ENCODE measurements at regions not wholly inside any gene's neighbourhood (a gene's known extent, or its start where the extent isn't known, plus 50 kb on each side); places are given as distances from the start of the nearest gene placed in this dataset.
"Not testable (repeated sequence)": the region's sequence is repeated elsewhere in the genome, so short reads cannot be mapped to it uniquely, and the experiment has no call there.

DNA sequence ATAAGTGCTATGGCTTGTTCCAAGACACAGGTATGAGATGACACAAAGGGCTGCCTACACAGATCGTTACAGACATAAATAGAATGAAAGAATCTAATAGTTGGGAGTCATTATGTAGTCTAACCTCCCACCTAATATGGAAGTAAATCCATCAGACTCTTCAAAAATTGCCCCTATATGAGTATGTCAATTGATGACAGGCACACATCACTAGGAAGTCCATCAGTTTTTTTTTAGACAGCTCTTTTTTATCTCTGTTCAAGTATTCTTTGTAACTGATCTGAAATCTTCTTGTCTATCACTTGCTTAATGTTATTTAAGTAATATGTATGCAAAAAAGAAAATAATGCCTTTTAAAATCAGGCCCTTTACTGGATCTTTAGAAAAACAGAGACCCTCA lies 191.6 kb downstream of the UBE2NL start:
- Histone ChIP-seq H2AFZ (ENCODE audit: low read depth, low read length) (no peak overlapping the region), H3K36me3 (ENCODE audit: insufficient read depth, low read length) (no peaks in the 10 kb centered on the region), H3K4me2 (ENCODE audit: low read length) (no peak overlapping the region), H3K9me3 (ENCODE audit: low read length) (no peaks in the 10 kb centered on the region), H3K9ac (ENCODE audit: low read length) (peak overlapping the region; percentile 48), H3K79me2 (replicated peaks; ENCODE audit: insufficient read depth, low read length) (no peaks in the 10 kb centered on the region), H3K4me3 (ENCODE audit: low read length) (peak overlapping the region; percentile 28), H3K27me3 (ENCODE audit: insufficient read depth, low read depth, low read length) (no peaks in the 10 kb centered on the region), H4K20me1 (ENCODE audit: insufficient read depth) (no peaks in the 10 kb centered on the region), H3F3A (ENCODE audit: insufficient read depth, low read length, poor library complexity, severe bottlenecking) (no peaks in the 10 kb centered on the region), H3K9me2 (ENCODE audit: insufficient read depth, low read length) (no peaks in the 10 kb centered on the region), H3K27ac (ENCODE audit: low read length) (peak overlapping the region; percentile 90)
- TF ChIP-seq, protein P1, sequence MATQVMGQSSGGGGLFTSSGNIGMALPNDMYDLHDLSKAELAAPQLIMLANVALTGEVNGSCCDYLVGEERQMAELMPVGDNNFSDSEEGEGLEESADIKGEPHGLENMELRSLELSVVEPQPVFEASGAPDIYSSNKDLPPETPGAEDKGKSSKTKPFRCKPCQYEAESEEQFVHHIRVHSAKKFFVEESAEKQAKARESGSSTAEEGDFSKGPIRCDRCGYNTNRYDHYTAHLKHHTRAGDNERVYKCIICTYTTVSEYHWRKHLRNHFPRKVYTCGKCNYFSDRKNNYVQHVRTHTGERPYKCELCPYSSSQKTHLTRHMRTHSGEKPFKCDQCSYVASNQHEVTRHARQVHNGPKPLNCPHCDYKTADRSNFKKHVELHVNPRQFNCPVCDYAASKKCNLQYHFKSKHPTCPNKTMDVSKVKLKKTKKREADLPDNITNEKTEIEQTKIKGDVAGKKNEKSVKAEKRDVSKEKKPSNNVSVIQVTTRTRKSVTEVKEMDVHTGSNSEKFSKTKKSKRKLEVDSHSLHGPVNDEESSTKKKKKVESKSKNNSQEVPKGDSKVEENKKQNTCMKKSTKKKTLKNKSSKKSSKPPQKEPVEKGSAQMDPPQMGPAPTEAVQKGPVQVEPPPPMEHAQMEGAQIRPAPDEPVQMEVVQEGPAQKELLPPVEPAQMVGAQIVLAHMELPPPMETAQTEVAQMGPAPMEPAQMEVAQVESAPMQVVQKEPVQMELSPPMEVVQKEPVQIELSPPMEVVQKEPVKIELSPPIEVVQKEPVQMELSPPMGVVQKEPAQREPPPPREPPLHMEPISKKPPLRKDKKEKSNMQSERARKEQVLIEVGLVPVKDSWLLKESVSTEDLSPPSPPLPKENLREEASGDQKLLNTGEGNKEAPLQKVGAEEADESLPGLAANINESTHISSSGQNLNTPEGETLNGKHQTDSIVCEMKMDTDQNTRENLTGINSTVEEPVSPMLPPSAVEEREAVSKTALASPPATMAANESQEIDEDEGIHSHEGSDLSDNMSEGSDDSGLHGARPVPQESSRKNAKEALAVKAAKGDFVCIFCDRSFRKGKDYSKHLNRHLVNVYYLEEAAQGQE (IDR thresholded peaks at IDR 0.05; ENCODE audit: borderline replicate concordance) = no peak
- TF ChIP-seq POLR2AphosphoS5 (IDR thresholded peaks at IDR 0.05) = peak; percentile 15
- peak; percentile 92 for TF ChIP-seq EP300 (conservative IDR thresholded peaks at IDR 0.05; ENCODE audit: poor library complexity, severe bottlenecking)
- no peak for TF ChIP-seq EZH2 (IDR thresholded peaks at IDR 0.05; ENCODE audit: borderline replicate concordance, insufficient read depth, low read length, poor library complexity, severe bottlenecking)

DNA sequence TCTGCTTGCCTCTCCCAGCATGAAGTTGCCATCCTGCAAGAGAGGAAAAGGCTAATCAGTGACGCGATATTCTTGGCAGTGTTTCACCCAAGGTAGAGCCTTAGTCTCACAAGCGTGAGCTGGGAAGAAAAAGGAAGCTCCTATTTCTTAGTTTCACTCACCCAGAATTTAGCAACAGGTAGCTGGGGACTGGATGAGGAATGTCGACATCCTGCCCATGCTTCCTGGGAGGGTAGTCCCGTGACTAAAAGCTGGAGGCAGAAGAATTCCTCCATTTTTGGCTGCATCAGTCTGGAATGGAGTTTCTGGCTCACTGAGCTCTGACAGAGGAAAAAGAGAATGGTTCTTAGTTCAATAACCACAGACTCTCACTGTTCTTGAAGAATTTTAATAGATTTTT lies 198.4 kb downstream of the UBE2NL start:
- not testable (repeated sequence) for H2AFZ ChIP-seq (ENCODE audit: low read depth, low read length); H3K9ac ChIP-seq (ENCODE audit: low read length); H3K27me3 ChIP-seq (ENCODE audit: insufficient read depth, low read depth, low read length); H4K20me1 ChIP-seq (ENCODE audit: insufficient read depth); H3K4me3 ChIP-seq (ENCODE audit: low read length); H3K27ac ChIP-seq (ENCODE audit: low read length); H3K4me2 ChIP-seq (ENCODE audit: low read length); H3K36me3 ChIP-seq (ENCODE audit: insufficient read depth, low read length); H3K79me2 ChIP-seq (replicated peaks; ENCODE audit: insufficient read depth, low read length); H3F3A ChIP-seq (ENCODE audit: insufficient read depth, low read length, poor library complexity, severe bottlenecking); H3K9me3 ChIP-seq (ENCODE audit: low read length); H3K9me2 ChIP-seq (ENCODE audit: insufficient read depth, low read length)

DNA sequence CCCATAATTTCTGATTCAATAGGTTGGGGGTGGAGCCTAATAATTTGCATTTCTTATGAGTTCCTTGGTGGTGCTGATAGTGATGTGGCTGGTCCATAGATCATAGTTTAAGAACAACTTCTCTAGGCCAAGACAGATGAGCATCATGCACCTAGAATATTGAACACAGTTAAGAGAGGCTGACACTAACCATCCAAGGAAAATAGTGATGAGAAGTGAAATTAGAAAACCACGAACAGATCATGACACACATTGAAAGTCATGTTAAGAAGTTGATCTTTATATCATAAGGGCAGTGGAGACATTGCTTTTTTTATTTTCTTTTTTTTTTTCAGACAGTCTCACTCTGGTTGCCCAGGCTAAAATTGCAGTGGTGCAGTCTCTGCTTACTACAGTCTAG lies 205.8 kb downstream of the UBE2NL start:
- not testable (repeated sequence) for H3F3A ChIP-seq (ENCODE audit: insufficient read depth, low read length, poor library complexity, severe bottlenecking); H3K9me2 ChIP-seq (ENCODE audit: insufficient read depth, low read length); H4K20me1 ChIP-seq (ENCODE audit: insufficient read depth); H3K4me3 ChIP-seq (ENCODE audit: low read length); H3K4me2 ChIP-seq (ENCODE audit: low read length); H3K36me3 ChIP-seq (ENCODE audit: insufficient read depth, low read length); H2AFZ ChIP-seq (ENCODE audit: low read depth, low read length); H3K9me3 ChIP-seq (ENCODE audit: low read length); H3K9ac ChIP-seq (ENCODE audit: low read length); H3K27me3 ChIP-seq (ENCODE audit: insufficient read depth, low read depth, low read length); H3K79me2 ChIP-seq (replicated peaks; ENCODE audit: insufficient read depth, low read length); H3K27ac ChIP-seq (ENCODE audit: low read length)

DNA sequence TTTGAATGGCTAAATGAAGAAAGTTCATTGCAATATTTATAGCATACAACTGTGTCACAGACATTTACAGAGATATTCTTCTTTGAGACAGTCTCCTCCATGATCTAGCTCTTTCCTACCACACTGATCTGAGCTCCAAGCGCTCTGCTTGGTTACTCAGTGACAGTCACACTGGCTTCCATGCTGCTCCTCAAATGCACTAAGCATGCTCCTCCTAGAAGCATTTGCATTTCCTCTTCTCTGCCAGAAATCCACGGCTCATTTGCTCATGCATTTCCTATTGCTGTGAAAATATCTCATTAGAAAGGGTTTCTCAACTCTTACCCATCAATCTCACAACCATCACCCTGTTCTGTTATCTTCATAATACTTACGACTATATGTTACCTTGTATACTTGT lies 208.2 kb downstream of the UBE2NL start:
- not testable (repeated sequence) for H3K4me2 ChIP-seq (ENCODE audit: low read length); H3K4me3 ChIP-seq (ENCODE audit: low read length); H3K79me2 ChIP-seq (replicated peaks; ENCODE audit: insufficient read depth, low read length); H3K27ac ChIP-seq (ENCODE audit: low read length); H3F3A ChIP-seq (ENCODE audit: insufficient read depth, low read length, poor library complexity, severe bottlenecking); H3K36me3 ChIP-seq (ENCODE audit: insufficient read depth, low read length); H3K27me3 ChIP-seq (ENCODE audit: insufficient read depth, low read depth, low read length); H4K20me1 ChIP-seq (ENCODE audit: insufficient read depth); H3K9me2 ChIP-seq (ENCODE audit: insufficient read depth, low read length); H3K9ac ChIP-seq (ENCODE audit: low read length); H2AFZ ChIP-seq (ENCODE audit: low read depth, low read length); H3K9me3 ChIP-seq (ENCODE audit: low read length)

DNA sequence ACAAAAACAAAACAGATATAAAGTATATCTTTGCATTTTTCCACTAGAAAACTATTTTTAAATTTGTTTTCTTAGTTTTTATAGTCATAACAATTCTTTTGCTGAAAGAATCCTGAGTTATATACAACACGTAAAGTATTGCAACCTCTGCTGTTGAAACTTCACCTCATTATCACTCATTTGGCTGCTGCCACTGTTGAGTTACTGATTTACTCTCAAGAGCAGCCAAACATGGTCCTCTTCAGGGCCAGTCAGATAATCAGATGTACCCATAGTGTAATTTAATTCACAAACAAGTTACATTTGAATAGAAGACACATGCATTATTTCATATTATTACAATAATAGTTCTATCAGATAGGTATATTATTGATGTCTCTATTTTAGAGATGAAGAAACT lies 235.6 kb downstream of the UBE2NL start:
- H3K27me3 ChIP-seq (ENCODE audit: insufficient read depth, low read depth, low read length); H3K9me2 ChIP-seq (ENCODE audit: insufficient read depth, low read length); H3K4me2 ChIP-seq (ENCODE audit: low read length); H3F3A ChIP-seq (ENCODE audit: insufficient read depth, low read length, poor library complexity, severe bottlenecking); H3K4me3 ChIP-seq (ENCODE audit: low read length); H3K36me3 ChIP-seq (ENCODE audit: insufficient read depth, low read length); H3K79me2 ChIP-seq (replicated peaks; ENCODE audit: insufficient read depth, low read length); H2AFZ ChIP-seq (ENCODE audit: low read depth, low read length); H3K27ac ChIP-seq (ENCODE audit: low read length); H4K20me1 ChIP-seq (ENCODE audit: insufficient read depth); H3K9ac ChIP-seq (ENCODE audit: low read length); H3K9me3 ChIP-seq (ENCODE audit: low read length): not testable (repeated sequence)

DNA sequence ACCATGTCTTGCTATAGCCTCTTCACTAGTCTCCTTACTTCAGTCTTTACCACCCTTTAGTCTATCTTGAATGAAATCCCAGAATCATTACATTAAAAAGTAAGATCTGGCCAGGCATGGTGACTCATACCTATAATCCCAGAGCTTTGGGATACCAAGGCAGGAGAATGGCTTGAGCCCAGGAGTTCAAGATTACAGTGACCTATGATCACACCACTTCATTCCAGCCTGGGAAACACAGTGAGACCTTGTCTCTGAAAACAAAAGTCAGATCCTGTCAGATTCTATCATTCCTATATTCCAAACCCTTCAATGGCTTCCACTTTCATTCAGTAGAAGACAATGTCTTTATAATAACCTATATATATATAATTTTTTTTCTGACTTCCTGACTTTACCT lies 237.7 kb downstream of the UBE2NL start:
- H3K36me3 ChIP-seq (ENCODE audit: insufficient read depth, low read length); H3K9ac ChIP-seq (ENCODE audit: low read length); H3F3A ChIP-seq (ENCODE audit: insufficient read depth, low read length, poor library complexity, severe bottlenecking); H3K4me2 ChIP-seq (ENCODE audit: low read length); H3K27me3 ChIP-seq (ENCODE audit: insufficient read depth, low read depth, low read length); H3K9me2 ChIP-seq (ENCODE audit: insufficient read depth, low read length); H3K9me3 ChIP-seq (ENCODE audit: low read length); H2AFZ ChIP-seq (ENCODE audit: low read depth, low read length); H3K4me3 ChIP-seq (ENCODE audit: low read length); H3K79me2 ChIP-seq (replicated peaks; ENCODE audit: insufficient read depth, low read length); H3K27ac ChIP-seq (ENCODE audit: low read length); H4K20me1 ChIP-seq (ENCODE audit: insufficient read depth): not testable (repeated sequence)

Data from neural cell (in vitro differentiated cells).